ENCODE measurements at regions not wholly inside any gene's neighbourhood (a gene's known extent, or its start where the extent isn't known, plus 50 kb on each side); places are given as distances from the start of the nearest gene placed in this dataset.

DNA sequence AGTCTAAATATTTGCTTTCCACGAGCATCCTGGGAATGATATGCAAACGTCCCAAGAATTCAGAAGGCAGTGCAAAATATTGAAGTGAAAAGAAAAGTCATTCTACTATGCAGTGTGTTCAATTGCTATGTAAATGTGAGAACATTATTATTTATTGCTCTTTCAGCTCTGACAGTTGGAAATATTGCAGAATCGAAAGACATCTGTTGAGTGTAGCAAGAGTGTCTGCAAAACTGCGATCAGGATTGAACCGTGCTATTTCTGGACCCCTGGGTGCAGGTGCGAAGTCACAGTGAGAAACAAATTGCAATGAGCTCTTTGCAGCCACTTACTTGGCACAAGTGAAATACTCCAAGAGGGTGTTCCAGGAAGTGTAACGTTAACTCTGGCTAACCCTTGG, 566.4 kb downstream of the AJAP1 start:
- TF ChIP-seq, protein P1, sequence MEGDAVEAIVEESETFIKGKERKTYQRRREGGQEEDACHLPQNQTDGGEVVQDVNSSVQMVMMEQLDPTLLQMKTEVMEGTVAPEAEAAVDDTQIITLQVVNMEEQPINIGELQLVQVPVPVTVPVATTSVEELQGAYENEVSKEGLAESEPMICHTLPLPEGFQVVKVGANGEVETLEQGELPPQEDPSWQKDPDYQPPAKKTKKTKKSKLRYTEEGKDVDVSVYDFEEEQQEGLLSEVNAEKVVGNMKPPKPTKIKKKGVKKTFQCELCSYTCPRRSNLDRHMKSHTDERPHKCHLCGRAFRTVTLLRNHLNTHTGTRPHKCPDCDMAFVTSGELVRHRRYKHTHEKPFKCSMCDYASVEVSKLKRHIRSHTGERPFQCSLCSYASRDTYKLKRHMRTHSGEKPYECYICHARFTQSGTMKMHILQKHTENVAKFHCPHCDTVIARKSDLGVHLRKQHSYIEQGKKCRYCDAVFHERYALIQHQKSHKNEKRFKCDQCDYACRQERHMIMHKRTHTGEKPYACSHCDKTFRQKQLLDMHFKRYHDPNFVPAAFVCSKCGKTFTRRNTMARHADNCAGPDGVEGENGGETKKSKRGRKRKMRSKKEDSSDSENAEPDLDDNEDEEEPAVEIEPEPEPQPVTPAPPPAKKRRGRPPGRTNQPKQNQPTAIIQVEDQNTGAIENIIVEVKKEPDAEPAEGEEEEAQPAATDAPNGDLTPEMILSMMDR (conservative IDR thresholded peaks at IDR 0.05; ENCODE audit: low read depth in 2 of 2) = no peak
- no peak for TF ChIP-seq EZH2 (IDR thresholded peaks at IDR 0.05; ENCODE audit: low read depth, unreplicated experiment)
- TF ChIP-seq, protein P2, sequence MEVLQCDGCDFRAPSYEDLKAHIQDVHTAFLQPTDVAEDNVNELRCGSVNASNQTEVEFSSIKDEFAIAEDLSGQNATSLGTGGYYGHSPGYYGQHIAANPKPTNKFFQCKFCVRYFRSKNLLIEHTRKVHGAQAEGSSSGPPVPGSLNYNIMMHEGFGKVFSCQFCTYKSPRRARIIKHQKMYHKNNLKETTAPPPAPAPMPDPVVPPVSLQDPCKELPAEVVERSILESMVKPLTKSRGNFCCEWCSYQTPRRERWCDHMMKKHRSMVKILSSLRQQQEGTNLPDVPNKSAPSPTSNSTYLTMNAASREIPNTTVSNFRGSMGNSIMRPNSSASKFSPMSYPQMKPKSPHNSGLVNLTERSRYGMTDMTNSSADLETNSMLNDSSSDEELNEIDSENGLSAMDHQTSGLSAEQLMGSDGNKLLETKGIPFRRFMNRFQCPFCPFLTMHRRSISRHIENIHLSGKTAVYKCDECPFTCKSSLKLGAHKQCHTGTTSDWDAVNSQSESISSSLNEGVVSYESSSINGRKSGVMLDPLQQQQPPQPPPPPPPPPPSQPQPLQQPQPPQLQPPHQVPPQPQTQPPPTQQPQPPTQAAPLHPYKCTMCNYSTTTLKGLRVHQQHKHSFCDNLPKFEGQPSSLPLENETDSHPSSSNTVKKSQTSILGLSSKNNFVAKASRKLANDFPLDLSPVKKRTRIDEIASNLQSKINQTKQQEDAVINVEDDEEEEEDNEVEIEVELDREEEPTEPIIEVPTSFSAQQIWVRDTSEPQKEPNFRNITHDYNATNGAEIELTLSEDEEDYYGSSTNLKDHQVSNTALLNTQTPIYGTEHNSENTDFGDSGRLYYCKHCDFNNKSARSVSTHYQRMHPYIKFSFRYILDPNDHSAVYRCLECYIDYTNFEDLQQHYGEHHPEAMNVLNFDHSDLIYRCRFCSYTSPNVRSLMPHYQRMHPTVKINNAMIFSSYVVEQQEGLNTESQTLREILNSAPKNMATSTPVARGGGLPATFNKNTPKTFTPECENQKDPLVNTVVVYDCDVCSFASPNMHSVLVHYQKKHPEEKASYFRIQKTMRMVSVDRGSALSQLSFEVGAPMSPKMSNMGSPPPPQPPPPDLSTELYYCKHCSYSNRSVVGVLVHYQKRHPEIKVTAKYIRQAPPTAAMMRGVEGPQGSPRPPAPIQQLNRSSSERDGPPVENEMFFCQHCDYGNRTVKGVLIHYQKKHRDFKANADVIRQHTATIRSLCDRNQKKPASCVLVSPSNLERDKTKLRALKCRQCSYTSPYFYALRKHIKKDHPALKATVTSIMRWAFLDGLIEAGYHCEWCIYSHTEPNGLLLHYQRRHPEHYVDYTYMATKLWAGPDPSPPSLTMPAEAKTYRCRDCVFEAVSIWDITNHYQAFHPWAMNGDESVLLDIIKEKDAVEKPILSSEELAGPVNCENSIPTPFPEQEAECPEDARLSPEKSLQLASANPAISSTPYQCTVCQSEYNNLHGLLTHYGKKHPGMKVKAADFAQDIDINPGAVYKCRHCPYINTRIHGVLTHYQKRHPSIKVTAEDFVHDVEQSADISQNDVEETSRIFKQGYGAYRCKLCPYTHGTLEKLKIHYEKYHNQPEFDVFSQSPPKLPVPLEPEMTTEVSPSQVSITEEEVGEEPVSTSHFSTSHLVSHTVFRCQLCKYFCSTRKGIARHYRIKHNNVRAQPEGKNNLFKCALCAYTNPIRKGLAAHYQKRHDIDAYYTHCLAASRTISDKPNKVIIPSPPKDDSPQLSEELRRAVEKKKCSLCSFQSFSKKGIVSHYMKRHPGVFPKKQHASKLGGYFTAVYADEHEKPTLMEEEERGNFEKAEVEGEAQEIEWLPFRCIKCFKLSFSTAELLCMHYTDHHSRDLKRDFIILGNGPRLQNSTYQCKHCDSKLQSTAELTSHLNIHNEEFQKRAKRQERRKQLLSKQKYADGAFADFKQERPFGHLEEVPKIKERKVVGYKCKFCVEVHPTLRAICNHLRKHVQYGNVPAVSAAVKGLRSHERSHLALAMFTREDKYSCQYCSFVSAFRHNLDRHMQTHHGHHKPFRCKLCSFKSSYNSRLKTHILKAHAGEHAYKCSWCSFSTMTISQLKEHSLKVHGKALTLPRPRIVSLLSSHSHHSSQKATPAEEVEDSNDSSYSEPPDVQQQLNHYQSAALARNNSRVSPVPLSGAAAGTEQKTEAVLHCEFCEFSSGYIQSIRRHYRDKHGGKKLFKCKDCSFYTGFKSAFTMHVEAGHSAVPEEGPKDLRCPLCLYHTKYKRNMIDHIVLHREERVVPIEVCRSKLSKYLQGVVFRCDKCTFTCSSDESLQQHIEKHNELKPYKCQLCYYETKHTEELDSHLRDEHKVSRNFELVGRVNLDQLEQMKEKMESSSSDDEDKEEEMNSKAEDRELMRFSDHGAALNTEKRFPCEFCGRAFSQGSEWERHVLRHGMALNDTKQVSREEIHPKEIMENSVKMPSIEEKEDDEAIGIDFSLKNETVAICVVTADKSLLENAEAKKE (CRISPR knock-in tag; IDR thresholded peaks at IDR 0.05) = no peak
- no peak for TF ChIP-seq EZH2phosphoT487 (IDR thresholded peaks at IDR 0.05; ENCODE audit: unreplicated experiment)
- no peak for TF ChIP-seq POLR2AphosphoS5 (IDR thresholded peaks at IDR 0.05; ENCODE audit: low read depth)
- TF ChIP-seq CREB1 (CRISPR knock-in tag; IDR thresholded peaks at IDR 0.05; ENCODE audit: low read depth) = no peak
- no peak for TF ChIP-seq REST (IDR thresholded peaks at IDR 0.05; ENCODE audit: unreplicated experiment)
- TF ChIP-seq ETS1 (IDR thresholded peaks at IDR 0.05) = no peak
- no peak for TF ChIP-seq ZNF114 (CRISPR knock-in tag; IDR thresholded peaks at IDR 0.05)
